Smooth muscle cell (in vitro differentiated cells): ENCODE measurements at regions not wholly inside any gene's neighbourhood (a gene's known extent, or its start where the extent isn't known, plus 50 kb on each side); places are given as distances from the start of the nearest gene placed in this dataset. TPM values are rescaled to one million over a fixed set of nuclear protein-coding genes. Genes with fewer than 3 reads are reported as not detected.

Source experiments
- small RNA-seq: library from RNA; depleted of rRNA; stranded (forward); fragments of <200 nt; gene quantifications from one replicate; pipeline ENCODE3, GENCODE V24; 2014

Small RNA genes lying in the stretch of these regions (small RNA-seq; reads per million reads assigned to genes)
- gene AC044792.1, result not detected
